GM12892 (cell line): ENCODE measurements at regions not wholly inside any gene's neighbourhood (a gene's known extent, or its start where the extent isn't known, plus 50 kb on each side); places are given as distances from the start of the nearest gene placed in this dataset.

Experiments
- POLR2A ChIP-seq: IDR thresholded peaks from 2 replicates; pipeline ENCODE4 v1.6.1; 2011; ENCODE audit warnings: low read depth, low read length, control low read depth
- POLR2AphosphoS5 ChIP-seq: IDR thresholded peaks from 2 replicates; pipeline ENCODE4 v1.6.1; 2011; ENCODE audit warnings: low read depth, low read length, control low read depth
- TAF1 ChIP-seq: IDR thresholded peaks from 2 replicates; pipeline ENCODE4 v1.6.1; 2011; ENCODE audit warnings: low read depth, mild to moderate bottlenecking, control low read depth, low read length, borderline replicate concordance

GRCh38 chr3:40655551-40655950, 130.8 kb downstream of the ZNF621 start:
- TF ChIP-seq POLR2A (no peak), TAF1 (no peak), POLR2AphosphoS5 (no peak)
